Panc1 (cell line): ENCODE measurements at regions not wholly inside any gene's neighbourhood (a gene's known extent, or its start where the extent isn't known, plus 50 kb on each side); places are given as distances from the start of the nearest gene placed in this dataset.

Source experiments
- CTCF ChIP-seq: fragments of 450-650 bp; IDR thresholded peaks from 2 replicates; pipeline ENCODE4 v1.5.1; 2017; ENCODE audit warnings: mild to moderate bottlenecking
- POLR2AphosphoS5 ChIP-seq: IDR thresholded peaks from 2 replicates; pipeline ENCODE4 v1.6.1; 2012; ENCODE audit warnings: mild to moderate bottlenecking, low read depth, low read length, moderate library complexity
- SIN3A ChIP-seq: IDR thresholded peaks from 2 replicates; pipeline ENCODE4 v1.6.1; 2012; ENCODE audit warnings: low read depth, mild to moderate bottlenecking, low read length, moderate library complexity, borderline replicate concordance; ENCODE audit not compliant: insufficient read depth
- TCF7L2 ChIP-seq: IDR thresholded peaks from 2 replicates; pipeline ENCODE4 v1.6.1; 2011; ENCODE audit warnings: mild to moderate bottlenecking, low read depth, low read length, inconsistent platforms
- TF ChIP-seq, protein P1 (sequence below), 2 experiments: IDR thresholded peaks; 2 replicates each; pipeline ENCODE4 v1.6.1; 2011 to 2012; ENCODE audit warnings: low read depth in 2 of 2, control low read depth in 1 of 2, low read length in 1 of 2, mild to moderate bottlenecking in 1 of 2, moderate library complexity in 1 of 2; ENCODE audit not compliant: insufficient read depth in 1 of 2

DNA sequence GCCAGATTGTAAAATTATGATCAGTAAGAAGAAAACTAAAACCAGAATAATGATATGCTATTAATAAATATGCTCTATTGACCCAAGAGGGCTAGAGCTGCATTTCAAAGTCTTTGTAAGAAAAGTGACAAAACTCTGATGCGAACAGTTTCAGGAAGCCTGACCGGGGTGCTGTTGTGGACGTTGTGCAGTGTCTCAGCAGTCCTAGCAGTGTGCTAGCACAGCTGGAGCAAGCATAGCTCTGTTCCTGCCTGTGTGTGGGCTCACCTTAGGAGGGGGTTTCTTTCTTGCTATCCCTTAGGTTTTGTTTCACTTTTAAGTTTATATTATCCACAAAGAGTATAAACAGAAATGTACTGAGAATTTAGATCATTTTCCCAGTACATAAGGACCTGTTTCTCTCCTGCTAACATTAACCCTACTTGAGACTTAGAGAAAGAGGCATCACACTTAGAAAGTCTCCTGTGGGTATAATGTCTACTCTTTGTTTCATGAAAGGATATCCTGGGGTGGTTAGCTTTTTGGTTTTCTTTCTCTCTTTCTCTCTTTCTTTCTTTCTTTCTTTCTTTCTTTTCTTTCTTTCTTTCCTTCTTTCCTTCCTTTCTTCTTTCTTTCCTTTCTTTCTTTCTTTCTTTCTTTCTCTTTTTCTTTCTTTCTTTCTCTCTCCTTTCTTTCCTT, 124.5 kb downstream of the TMEM182 start:
- TF ChIP-seq CTCF = no peak
- no peak for TF ChIP-seq SIN3A
- TF ChIP-seq POLR2AphosphoS5 = no peak
- no peak for TF ChIP-seq TCF7L2
- TF ChIP-seq, protein P1, sequence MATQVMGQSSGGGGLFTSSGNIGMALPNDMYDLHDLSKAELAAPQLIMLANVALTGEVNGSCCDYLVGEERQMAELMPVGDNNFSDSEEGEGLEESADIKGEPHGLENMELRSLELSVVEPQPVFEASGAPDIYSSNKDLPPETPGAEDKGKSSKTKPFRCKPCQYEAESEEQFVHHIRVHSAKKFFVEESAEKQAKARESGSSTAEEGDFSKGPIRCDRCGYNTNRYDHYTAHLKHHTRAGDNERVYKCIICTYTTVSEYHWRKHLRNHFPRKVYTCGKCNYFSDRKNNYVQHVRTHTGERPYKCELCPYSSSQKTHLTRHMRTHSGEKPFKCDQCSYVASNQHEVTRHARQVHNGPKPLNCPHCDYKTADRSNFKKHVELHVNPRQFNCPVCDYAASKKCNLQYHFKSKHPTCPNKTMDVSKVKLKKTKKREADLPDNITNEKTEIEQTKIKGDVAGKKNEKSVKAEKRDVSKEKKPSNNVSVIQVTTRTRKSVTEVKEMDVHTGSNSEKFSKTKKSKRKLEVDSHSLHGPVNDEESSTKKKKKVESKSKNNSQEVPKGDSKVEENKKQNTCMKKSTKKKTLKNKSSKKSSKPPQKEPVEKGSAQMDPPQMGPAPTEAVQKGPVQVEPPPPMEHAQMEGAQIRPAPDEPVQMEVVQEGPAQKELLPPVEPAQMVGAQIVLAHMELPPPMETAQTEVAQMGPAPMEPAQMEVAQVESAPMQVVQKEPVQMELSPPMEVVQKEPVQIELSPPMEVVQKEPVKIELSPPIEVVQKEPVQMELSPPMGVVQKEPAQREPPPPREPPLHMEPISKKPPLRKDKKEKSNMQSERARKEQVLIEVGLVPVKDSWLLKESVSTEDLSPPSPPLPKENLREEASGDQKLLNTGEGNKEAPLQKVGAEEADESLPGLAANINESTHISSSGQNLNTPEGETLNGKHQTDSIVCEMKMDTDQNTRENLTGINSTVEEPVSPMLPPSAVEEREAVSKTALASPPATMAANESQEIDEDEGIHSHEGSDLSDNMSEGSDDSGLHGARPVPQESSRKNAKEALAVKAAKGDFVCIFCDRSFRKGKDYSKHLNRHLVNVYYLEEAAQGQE (IDR thresholded peaks at IDR 0.05; ENCODE audit: insufficient read depth in 1 of 2, low read depth in 2 of 2, low read length in 1 of 2) = no peak
